ENCODE measurements at regions not wholly inside any gene's neighbourhood (a gene's known extent, or its start where the extent isn't known, plus 50 kb on each side); places are given as distances from the start of the nearest gene placed in this dataset.

DNA sequence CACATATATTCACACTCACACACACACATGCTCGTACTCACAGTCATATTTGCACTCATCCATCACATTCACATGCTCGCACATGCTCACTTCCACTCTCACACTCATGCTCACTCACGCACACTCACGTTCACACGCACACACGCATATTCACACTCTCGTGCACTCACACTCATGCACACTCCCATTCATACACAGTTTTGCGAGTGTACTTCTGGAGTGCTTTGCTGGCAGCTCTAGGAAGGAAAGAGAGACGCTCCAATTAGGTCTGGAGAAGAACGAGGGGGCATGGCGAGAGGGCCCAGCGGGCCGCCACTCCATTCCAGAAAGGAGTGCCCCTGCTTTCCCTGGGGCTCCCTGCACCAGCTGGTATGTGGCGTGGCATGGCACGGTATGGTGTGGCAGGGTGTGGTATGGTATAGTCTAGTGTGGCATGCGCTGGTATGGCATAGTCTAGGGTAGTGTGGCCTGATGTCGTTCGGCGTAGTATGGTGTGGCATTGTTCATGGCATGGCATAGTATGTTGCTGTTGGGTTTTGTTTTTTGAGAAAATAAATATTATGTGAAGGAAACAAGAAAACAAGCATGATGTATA, 216.8 kb upstream of the CDYL start:
- no peak for DNase-seq (ENCODE audit: low spot score)

- no peak for DNase-seq (ENCODE audit: low spot score)
These were observed 221.6 kb upstream of the CDYL start for GRCh38 chr6:4554645-4555044.

DNA sequence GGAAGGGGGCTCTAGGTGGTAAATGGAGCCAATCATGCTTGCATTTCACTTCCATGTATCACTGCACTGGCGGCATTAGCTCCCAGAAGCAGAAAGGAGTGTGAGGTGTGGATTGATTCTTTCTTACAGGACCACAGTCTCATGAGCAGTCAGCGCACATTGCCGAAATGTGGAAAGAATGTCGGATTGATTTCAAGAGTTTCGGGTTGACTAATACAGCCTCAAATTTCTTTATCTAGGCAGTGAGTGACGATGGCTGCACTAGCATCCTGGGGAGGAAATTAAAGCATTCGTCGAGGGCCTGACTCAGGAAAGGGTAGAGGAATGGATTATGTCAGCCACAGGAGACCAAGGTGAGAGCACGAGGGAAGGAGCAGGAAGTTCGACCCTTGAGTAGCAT, 222.8 kb upstream of the CDYL start:
- no peak for DNase-seq (ENCODE audit: low spot score)

- DNase-seq (ENCODE audit: low spot score): no peak
These were observed 226.0 kb upstream of the CDYL start for GRCh38 chr6:4550227-4550597.

GRCh38 chr6:4549556-4550226, 226.5 kb upstream of the CDYL start:
- no peak for DNase-seq (ENCODE audit: low spot score)

GRCh38 chr6:4545893-4546292, 230.3 kb upstream of the CDYL start:
- no peak for DNase-seq (ENCODE audit: low spot score)

DNA sequence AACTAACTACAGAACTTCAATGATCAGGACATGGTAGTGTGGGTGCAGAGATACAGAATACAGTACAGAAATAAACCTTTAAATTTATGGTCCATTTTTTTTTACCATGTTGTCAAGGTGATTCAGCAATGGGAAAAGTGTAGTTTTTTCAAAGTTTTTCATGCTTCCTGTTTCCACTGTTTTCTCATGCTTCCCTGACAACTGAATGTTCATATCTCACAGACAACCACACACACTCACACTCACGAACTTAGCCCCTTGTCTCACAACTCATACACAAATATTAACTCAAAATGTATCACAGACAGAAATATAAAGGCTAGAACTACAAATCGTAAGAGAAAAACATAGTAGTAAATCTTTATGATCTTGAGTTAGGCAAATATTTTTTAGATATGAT, 232.6 kb upstream of the CDYL start:
- peak; percentile 19 for DNase-seq (ENCODE audit: low spot score)

- DNase-seq (ENCODE audit: low spot score): no peak
These were observed 242.6 kb upstream of the CDYL start for GRCh38 chr6:4533576-4533975.

DNA sequence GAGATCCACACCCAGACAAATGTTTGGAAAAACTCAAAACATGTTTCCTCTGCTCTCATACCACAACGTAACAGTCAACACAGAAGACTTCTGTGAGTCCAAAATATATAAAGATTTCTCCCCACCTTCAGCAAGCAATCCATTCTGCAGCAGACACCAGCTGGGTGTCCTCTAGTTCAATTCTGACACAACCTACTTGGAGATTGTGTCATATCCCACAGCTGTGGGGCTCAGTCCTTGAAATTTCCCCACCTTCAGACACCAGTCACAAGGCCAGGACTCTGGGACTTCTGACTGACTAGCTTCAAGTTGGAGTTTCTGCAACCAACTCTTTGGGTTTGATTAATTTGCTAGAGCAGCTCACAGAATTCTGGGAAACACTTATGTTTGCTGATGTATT, 244.8 kb upstream of the CDYL start:
- no peak for DNase-seq (ENCODE audit: low spot score)

- DNase-seq (ENCODE audit: low spot score): no peak
These were observed 253.8 kb upstream of the CDYL start for GRCh38 chr6:4522453-4522852.

DNA sequence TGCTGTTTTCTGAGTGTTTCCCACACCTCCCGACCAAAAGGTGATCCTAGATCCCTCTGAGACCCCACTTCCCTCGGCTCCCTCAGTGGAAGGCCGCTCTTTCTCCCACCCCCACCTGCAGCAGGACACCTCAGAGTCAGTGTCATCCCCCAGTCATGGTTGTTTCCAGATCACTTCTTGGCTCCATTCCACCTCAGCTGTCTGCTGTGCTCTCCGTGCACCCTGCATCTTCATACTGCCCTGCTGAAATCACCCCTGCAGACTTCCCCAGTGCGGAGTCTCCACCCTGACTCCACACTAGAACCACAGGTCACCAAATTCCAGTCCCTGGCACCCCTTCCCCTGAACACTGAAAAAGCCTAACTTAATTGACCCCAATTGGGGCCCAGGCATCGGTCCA, 255.1 kb upstream of the CDYL start:
- DNase-seq (ENCODE audit: low spot score): no peak

- peak; percentile 44 for DNase-seq (ENCODE audit: low spot score)
These were observed 257.7 kb upstream of the CDYL start for GRCh38 chr6:4518506-4518905.

- no peak for DNase-seq (ENCODE audit: low spot score)
These were observed 260.0 kb upstream of the CDYL start for GRCh38 chr6:4516206-4516605.

DNA sequence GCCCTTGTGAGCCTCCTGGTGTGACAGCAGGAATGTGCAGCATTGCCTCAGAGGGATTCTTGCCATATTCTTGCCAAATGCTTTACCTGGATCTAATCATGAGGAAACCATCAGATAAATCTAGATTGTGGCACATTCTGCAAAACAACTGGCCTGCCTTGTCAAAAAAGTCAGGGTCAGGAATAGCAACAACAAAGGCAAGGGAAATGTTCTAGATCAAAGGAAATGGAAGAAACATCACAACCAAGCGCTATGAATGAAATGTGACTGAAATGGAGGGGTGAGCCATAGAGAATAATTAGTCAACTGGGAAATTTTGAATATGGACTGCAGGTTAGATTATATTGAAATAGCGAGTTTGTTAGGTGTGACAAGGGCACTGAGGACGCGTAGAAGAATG, 262.6 kb upstream of the CDYL start:
- no peak for DNase-seq (ENCODE audit: low spot score)

DNA sequence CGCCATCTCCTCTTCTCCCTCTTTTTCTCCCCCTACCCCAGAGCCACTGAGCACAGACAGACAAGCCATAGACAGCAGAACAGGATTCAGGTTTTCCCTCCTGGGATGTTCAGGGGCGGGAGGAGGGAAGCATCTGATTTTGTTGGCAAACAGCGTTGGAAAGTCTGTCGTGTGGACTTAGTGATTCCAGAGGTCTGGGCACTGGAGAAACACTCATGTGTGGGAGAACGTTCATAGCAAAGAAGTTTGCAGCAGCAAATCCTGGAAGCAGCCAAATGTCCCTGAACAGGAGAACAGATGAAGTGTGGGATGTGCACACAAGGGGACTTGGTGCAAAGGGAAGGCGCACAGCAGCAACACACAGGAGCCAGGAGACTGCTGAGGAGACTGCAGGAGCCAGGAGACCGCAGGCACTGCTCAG, 264.1 kb upstream of the CDYL start:
- no peak for DNase-seq (ENCODE audit: low spot score)

- DNase-seq (ENCODE audit: low spot score): no peak
These were observed 264.6 kb upstream of the CDYL start for GRCh38 chr6:4511641-4512020.

- DNase-seq (ENCODE audit: low spot score): no peak
These were observed 265.1 kb upstream of the CDYL start for GRCh38 chr6:4510906-4511640.

GRCh38 chr6:4510317-4510716, 265.9 kb upstream of the CDYL start:
- no peak for DNase-seq (ENCODE audit: low spot score)

- DNase-seq (ENCODE audit: low spot score): no peak
These were observed 266.7 kb upstream of the CDYL start for GRCh38 chr6:4509506-4509905.

DNA sequence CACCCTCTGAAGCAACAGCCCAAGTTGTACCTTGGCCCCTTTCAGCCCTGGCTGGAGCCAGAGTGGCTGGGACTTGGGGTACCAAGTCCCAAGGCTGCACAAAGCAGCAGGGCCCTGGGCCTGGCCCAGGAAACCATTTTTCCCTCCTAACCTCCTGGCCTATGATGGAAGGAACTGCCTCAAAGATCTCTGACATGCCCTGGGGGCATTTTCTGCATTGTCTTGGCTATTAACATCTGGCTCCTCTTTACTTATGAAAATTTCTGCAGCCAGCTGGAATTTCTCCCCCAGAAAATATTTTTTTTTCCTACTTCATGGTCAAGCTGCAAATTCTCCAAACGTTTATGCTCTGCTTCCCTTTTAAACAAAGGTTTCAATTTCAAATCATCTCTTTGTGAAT, 269.4 kb upstream of the CDYL start:
- DNase-seq (ENCODE audit: low spot score): no peak

DNA sequence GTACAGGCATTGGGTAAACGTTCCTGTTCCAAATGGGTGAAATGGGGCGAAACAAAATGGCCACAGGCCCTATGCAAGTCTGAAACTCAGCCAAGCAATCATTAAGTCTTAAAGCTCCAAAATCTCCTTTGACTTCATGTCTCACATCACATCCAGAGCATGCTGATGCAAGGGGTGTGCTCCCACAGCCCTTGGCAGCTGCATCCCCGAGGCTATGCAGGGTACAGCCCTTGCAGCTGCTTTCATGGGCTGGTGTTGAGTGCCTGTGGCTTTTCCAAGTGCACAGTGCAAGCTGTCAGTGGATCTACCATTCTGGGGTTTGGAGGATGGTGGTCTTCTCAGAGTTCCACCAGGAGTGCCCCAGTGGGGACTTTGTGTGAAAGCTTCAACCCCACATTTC, 270.0 kb upstream of the CDYL start:
- no peak for DNase-seq (ENCODE audit: low spot score)

- no peak for DNase-seq (ENCODE audit: low spot score)
These were observed 271.5 kb upstream of the CDYL start for GRCh38 chr6:4504700-4505099.

GRCh38 chr6:4503700-4504099, 272.5 kb upstream of the CDYL start:
- no peak for DNase-seq (ENCODE audit: low spot score)

GRCh38 chr6:4496284-4496683, 279.9 kb upstream of the CDYL start:
- no peak for DNase-seq (ENCODE audit: low spot score)

Measured in hepatic stellate cell (primary cell).